HG03520 (cell line): ENCODE measurements at regions not wholly inside any gene's neighbourhood (a gene's known extent, or its start where the extent isn't known, plus 50 kb on each side); places are given as distances from the start of the nearest gene placed in this dataset.

Experiments
- ATAC-seq: cut with Tn5 transposase; IDR thresholded peaks from one replicate; pipeline ENCODE4 v1.9.1; 2021; ENCODE audit warnings: mild to moderate bottlenecking, moderate library complexity; ENCODE audit not compliant: unreplicated experiment

DNA sequence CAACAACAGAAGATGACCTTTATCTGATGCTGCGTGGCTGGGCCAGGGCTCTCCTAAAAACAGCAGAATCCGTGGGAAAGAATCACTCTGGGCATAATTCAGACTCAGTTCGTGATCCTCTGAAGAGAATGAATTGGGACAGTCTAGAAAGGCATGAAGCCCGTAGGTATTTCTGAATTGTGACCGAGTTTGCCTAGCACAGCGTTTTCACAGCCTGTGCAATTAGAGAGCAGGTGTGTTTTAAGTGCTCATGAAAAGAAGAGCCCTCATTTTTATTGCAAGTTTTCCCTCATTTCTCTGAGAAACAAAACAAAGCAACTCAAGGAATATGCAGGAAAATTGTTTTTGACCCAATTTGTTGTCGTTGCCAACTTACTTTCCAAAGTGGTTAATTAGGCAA lies 366.2 kb downstream of the WDR11 start:
- no peak for ATAC-seq

GRCh38 chr10:121221072-121221471 lies 369.9 kb downstream of the WDR11 start:
- ATAC-seq: no peak

GRCh38 chr10:121221991-121222390 lies 370.8 kb downstream of the WDR11 start:
- no peak for ATAC-seq

DNA sequence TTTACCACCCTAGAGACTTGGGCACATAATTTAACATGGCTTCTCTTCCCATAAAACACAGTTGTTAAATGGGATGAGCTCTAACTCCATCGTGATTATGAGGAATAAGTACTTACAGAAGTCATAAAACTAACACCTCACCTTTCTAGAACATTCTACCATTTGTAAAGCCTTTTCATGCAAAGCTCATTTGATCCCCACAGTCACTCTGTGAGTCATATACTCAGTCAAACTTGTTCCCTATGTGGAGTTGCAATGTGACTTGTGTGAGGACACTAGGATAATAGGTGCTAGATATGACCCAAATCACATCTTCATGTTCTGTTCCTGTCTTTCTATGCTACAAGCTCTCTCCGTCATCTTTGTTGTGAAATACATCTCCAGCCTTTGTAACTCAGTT lies 371.7 kb downstream of the WDR11 start:
- ATAC-seq: no peak

GRCh38 chr10:121231079-121231478 lies 367.2 kb downstream of the FGFR2 start:
- ATAC-seq: no peak

GRCh38 chr10:121232494-121232893 lies 365.8 kb downstream of the FGFR2 start:
- ATAC-seq: no peak

GRCh38 chr10:121235692-121236091 lies 362.6 kb downstream of the FGFR2 start:
- no peak for ATAC-seq

DNA sequence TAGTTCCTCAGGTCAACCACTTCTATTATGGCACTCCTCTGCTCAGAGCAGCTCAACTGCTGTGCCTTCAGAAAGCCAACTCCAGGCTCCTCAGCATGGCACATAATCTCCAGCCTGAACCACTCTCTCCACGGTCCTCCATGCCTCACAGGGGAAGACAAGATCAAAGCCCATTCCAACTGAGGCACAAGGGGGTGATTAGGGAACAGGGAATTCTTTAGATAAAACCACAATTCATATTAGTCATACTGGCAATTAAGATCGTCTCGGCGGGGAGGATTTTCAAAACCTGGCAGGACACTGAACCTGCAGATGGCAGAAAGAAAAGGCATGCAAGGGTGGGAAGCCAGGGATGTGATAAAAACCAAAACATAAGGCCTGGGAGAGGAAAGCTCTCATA lies 361.6 kb downstream of the FGFR2 start:
- no peak for ATAC-seq

- ATAC-seq: no peak
These were observed 360.5 kb downstream of the FGFR2 start for GRCh38 chr10:121237718-121238117.

- no peak for ATAC-seq
These were observed 358.2 kb downstream of the FGFR2 start for GRCh38 chr10:121240011-121240410.

DNA sequence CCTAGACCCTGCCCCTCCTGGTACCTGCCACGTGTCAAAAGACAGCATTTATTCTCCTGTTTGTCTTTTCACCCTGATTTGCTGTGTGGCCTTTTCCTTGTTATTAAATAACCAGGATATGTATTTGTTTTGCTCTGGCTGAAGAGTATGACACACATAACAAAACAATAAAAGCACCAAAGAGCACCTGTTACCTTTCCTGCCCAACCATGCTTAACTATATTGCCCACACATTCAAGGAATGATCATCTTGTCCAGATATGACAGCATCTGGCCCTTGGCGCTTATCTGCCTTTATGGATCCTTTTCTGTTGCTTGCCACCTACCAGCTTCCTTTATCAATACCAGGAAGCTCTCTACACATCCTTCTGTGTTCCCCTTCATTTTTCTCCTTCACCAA lies 357.7 kb downstream of the FGFR2 start:
- no peak for ATAC-seq

- no peak for ATAC-seq
These were observed 356.9 kb downstream of the FGFR2 start for GRCh38 chr10:121241337-121241736.

DNA sequence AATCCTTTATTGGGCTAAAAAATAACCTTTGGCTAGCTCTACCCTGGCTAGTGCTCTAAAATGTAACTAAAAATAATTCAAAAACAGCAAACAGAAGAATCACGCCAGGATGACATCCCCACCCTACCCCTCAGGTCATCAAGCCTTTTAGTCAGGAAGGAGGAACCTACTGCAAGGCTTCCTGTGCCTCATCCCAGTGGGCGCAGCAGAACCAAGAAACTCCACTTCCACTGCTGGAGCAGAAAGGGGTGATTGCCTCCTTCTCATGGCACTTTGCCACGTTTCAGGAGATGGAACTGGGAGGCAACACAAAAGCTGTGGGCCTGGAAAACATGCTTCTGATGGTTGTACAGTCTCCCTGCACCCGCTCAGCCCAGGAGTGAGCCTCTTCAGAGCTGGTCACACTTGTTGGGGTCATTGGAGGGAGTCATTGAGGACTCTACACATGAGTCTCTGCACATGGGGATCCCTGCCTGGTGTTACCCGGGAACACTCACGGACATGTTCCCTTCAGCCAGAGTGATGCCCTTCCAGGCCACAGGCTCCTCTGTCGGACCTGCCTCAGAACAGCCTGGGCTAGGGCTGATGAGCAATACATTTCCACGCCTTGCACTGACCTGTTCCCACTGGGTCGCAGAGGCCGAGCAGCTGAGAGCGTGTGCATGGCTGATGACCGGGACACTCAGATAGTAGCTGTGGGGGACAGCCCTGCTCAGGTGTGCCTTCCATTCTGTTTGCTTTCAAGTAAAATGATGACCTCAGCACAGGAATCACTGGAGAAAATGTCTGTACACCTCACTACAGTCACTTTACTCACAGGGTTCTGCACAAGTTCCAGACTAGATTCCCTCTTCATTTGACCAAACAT lies 355.3 kb downstream of the FGFR2 start:
- ATAC-seq: no peak

DNA sequence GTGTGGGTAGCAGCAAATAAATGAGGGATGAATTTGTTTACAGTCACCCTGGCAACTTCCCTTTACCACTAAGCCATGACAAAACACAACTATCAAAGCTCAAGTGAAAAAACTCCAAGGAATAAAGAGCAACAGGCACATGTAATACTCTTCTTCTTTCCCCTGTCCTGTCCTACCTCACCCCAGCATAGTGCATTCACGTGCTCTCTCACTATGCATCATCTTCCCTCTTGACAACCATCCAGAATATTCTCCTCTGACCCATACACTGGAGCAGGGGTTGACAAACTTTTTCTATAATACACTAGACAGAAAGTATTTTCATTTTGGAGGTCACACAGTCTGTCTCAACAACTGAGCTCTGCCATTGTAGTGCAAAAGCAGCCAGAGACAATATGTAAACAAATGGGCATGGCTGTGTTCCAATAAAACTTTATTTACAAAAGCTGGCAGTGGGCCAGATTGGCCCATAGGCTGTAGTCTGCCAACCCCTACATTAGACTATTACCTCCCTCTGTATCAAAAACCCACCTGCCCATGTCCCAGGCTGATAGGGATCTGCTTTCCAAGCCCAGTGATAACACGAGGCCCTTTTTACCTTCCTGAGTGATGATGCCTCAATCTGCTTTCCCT lies 354.5 kb downstream of the FGFR2 start:
- no peak for ATAC-seq

DNA sequence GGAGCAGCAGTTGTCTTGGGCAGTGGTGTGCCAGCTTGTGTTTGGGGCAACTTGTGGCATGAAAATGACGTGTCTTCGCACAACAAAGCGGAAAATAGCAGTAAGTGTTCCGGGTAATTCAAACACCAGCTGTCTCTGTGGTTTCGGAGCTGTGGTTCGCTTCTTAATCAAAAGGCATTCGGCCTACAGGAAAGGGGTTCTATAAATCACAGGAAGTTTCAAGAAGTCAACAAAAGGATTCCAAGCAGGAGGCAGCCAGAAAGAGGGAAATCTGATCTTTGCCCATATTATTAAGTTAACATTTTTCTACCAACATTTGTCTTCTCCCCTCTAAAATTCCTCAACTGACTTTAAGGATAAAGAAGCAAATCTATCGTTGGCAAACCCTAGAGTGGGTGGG lies 353.4 kb downstream of the FGFR2 start:
- no peak for ATAC-seq

GRCh38 chr10:121245754-121246153 lies 352.5 kb downstream of the FGFR2 start:
- ATAC-seq: no peak

DNA sequence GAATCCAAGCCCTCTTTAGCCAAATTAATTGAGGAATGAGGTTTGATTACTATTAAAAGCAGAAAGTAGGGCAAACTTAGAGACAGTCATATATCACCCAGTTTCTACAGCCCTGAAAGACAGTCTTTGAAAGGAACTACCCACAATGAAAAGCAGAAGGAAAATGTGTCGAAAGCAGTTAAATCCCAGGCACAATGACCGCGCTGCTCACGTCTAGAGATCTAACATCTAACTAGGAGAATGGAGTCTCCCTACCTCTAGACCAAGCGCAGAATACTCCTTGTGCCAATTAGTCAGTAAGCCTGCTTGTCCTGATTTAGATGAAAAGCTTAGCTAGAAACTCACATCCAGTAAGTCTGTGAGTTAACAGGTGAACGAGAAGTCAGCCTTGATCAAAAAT lies 350.0 kb downstream of the FGFR2 start:
- ATAC-seq: no peak

DNA sequence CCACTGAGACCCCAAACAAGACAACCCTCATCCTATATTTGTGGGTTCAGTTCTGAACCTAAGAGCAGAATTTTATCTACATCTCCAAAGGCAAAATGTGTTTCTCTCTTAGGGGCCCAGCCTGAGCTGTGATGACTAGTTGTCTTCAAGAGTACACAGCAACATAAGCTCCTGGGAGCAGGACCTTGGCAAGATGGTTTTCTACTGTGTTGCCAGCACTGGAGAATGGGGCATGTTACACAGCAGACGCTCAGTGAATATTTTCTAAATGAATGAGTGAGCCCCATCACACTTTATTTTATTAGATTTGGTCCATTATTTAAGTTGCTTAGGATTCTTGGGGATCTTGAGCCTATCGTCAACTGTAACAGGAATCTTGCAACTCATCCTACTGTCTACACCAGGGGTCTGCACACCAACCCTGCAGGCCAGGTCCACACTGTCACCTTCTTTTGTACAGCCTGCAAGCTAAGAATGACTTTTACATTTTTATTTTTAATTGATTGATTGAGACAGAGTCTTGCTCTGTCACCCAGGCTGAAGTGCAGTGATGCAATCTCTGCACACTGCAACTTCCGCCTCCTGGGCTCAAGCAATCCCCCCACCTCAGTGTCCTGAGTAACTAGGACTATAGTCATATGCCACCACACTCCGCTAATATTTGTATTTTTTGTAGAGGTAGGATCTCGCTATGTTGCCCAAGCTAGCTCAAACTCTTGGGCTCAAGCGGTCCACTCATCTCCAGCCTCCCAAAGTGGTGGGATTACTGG lies 347.1 kb downstream of the FGFR2 start:
- ATAC-seq: no peak

DNA sequence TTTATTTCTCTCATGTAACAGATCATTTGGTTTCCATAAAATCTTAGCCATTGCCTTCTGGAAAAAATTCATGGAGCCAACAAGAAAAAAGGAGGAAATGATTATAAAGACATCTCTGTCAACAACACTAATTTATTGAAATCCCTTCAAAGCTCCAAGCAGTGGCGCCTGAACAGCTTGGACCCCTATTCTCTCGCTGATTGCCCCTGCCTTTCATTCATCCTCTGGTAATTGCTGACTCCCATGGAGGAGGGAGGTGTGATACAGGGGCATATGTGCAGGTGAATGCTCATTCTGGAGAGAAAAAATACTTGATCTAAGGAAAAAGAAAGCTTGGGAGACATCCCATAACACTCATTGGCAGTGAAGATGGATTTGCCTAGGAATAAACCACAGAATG lies 345.5 kb downstream of the FGFR2 start:
- no peak for ATAC-seq

DNA sequence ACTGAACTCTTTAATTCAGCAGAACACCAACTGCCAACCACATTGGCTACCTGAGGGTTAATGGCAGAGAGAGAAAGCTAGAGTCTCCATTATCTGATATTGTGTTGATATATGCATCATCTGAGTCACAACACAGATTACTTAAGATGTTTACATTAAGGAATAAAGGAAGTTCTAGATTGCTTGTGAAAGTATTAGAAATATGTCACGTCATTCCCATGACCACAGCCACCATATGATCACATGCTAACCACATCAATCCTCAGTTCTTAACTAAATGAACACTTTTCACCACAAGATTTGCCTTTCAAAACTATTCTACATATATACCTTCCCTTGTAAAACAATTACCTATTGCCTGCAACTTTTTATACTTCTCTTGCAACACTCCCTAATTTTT lies 337.9 kb downstream of the FGFR2 start:
- ATAC-seq: no peak

DNA sequence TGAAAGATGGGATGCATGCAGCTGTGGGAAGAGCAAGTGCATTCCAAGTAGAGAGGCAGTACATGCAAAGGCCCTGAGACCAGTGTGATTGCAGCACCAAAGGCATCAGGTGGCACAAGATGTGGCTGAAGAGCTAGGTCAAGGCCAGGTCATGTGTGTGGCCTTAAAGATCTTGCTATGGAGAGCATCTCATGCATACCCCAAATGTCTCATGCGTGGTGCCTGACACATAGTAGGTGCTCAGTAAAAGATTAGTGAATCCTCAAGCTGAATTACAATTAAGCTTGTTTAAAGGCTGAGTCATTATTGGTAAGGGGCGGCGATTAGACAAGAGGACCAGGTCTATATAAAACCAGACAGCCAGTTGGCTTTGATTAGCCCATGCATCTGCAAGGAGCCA lies 336.6 kb downstream of the FGFR2 start:
- ATAC-seq: no peak
